ENCODE measurements at regions not wholly inside any gene's neighbourhood (a gene's known extent, or its start where the extent isn't known, plus 50 kb on each side); places are given as distances from the start of the nearest gene placed in this dataset.
"Not testable (repeated sequence)": the region's sequence is repeated elsewhere in the genome, so short reads cannot be mapped to it uniquely, and the experiment has no call there.

DNA sequence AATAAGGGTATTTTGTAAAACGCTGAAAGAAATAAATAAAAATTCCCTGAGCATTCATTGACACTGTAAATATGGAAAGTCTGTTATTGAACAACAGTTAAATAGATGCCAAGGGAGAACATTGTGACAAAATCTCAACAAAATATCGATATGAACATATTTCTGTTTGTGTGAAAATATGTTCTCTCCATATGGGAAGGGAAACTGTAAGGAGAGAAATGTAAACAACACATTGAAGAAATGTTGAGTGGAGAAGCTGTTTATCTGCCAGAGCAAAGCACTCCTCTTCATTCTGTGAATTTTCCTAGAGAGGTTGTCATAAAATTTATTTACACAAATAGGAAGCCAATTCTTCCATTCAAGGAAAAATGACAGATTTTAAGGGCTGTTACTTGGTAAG is 57.1 kb upstream of the EOMES start:
- no peak for DNase-seq

DNA sequence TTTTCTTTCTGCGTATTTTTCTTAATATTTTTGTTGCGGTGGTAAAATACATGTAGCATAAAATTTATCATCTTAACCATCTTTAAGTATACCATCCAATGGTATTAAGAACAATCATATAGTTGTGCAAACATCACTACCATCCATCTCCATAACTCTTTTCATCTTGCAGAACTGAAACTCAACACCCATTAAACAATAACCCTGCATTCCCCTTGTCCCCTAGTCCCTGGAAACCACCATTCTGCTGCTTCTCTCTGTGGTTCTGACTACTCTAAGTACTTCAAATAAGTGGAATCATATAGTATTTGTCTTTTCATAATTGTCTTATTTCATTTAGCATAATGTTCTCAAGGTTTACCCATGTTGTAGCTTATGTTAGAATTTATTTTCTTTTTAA is 67.3 kb upstream of the EOMES start:
- no peak for DNase-seq

DNA sequence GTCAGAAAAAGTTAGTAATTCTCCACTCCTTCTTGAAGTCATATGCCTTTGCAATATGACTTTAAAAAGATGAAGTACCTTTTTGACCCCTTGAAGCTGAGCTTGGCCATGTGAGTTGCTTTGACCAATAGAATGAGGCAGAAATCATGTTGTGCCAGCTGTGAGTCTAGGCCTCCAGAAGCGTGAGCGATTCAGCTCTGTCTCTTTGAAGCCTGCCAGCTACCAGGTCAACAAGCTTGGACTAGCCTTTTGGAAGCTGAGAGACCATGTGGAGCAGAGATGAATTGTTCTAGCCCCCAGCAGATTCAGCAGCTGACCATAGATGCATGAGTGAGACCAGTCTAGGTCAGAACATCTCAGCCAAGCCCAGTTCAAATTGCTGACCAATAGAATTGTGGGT is 69.8 kb upstream of the EOMES start:
- DNase-seq: no peak

GRCh38 chr3:27792869-27793268 is 70.7 kb upstream of the EOMES start:
- no peak for DNase-seq

- no peak for DNase-seq
Measured at GRCh38 chr3:27794211-27794610, 72.1 kb upstream of the EOMES start.

DNA sequence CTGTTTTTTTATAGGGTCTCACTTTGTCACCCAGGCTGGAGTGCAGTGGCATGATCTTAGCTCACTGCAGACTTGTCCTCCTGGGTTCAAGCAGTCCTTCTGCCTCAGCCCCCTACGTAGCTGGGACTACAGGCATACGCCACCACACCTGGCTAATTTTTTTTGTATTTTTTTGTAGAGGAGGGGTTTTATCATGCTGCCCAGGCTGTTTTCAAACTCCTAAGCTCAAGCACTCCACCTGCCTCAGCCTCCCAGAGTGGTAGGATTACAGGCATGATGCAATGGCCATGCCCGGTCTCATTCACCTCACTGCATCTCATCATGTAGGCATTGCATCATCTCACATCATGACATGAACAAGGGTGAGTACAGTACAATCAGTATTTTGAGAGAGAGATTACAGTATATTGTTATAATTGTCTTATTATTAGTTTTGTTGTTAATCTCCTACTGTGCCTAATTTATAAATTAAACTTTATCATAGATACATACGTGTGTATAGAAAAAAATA is 74.3 kb upstream of the EOMES start:
- DNase-seq: no peak

DNA sequence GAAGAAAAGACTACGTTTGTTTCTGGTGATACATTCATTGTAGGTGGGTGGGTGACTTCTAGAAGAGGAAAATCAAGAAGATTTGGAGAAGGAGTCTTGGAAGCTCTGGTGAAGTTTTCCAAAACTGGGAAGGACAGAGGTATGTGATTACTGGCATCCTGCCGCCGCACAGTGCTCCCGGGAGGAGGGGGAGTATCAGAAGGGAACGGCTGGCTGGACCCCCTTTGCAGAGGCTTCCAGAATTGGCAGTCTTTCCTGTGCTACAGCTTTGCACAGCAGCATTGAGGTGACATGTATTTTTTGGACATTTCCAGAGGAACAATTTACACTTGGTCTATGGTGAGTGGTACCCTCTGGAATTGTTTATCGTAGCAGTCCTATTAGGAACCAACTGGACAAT is 75.7 kb upstream of the EOMES start:
- no peak for DNase-seq

- DNase-seq: no peak
Measured at GRCh38 chr3:27800261-27800660, 78.1 kb upstream of the EOMES start.

GRCh38 chr3:27802425-27802824 is 80.3 kb upstream of the EOMES start:
- DNase-seq: no peak

- DNase-seq: no peak
Measured at GRCh38 chr3:27802849-27803248, 80.7 kb upstream of the EOMES start.

GRCh38 chr3:27805282-27805681 is 83.2 kb upstream of the EOMES start:
- no peak for DNase-seq

DNA sequence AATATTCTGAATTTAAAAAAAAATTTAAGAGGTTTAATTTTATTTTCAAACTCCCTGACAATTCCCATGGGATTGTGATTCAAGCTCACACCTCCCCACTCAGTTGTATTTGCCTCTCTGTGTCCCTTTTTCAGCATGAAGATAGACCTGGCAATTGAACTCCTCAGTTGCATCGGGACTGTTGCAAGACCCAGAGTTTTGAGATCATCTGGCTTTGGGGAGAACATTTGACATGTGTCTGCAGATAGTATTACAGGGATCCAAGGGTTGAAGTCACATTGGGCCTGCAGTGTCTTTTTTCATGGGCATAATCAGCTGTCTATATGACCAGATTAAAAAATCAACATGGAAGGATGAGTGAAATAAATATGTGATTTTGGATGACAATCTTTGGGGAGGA is 91.1 kb upstream of the EOMES start:
- DNase-seq: no peak

- DNase-seq: not testable (repeated sequence)
Measured at GRCh38 chr3:27821609-27822008, 99.5 kb upstream of the EOMES start.

DNA sequence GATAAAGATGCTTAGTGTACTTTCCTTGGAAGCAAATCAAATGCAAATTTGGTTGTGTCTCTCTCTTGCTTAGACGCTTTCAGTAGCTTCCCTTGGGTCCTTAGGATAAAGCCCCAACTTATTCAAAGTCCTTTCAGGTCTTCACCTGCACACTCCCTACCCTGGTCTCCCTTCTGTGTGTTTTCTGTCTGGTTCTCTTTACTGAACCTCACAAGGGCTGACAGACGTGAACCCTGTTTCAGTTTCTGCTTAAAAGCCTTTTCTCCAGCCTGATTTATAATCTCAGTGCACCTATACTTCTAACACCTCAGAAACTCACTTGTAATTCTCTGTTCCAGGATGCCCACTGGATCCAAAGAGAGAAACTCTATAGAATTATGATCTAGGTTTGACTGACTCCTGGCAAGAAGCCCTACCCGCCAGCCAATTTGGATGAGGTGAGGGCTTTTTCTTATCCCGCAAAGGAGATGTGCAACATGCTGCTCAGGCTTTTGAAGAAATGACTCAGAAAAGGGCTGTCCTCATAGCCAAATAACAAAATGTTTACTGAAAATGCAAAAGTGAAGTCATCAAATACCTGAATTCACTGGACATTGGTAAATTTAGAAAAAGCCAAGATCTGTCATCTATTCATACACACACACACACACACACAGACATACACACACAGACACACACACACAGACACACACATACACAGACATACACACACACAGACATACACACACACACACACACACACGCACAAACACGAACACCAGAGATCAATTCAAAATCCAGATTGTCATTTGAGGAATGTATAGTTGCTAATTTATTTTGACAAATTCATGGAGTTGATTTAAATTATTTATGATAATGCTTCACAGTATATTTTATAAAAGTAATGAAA is 102.4 kb upstream of the EOMES start:
- DNase-seq: no peak

GRCh38 chr3:27826448-27826847 is 104.3 kb upstream of the EOMES start:
- DNase-seq: no peak

GRCh38 chr3:27827041-27827440 is 104.9 kb upstream of the EOMES start:
- no peak for DNase-seq

DNA sequence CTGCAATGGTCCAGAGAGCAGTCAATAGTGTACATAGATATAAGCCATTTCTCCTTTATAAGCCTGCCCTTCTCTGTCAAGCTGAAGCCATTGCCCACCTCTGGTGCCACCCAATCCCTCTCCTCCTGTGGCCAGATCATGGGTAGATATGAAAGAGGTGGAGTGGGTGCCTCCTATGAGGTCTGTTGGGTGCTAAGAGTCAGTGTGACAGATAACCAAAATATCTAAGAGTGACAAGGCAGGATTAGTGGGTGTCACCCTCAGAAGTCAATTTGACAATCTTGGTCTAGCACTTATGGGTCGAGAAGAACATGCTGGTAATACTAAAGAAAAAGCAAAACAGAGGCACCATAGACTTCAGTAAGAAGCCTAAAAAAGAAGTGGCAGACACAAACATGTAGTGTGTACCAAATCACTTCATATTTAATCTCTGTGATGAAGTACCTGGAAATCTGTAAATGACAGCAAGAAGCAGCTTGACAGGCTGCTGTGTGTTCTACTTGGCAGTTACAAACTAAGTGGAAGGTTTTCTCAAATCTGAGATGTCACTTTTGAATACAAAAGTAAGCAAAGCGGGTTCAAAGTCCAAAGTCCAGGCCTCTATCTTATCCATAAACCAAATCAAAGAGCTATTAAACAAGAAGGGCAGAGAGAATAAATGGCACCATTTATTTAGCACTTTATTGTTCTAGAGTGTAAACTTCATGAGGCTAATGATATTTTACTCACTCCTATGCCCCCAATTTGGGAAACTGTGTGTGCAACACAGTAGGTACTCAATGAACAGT is 118.9 kb upstream of the EOMES start:
- DNase-seq: no peak

DNA sequence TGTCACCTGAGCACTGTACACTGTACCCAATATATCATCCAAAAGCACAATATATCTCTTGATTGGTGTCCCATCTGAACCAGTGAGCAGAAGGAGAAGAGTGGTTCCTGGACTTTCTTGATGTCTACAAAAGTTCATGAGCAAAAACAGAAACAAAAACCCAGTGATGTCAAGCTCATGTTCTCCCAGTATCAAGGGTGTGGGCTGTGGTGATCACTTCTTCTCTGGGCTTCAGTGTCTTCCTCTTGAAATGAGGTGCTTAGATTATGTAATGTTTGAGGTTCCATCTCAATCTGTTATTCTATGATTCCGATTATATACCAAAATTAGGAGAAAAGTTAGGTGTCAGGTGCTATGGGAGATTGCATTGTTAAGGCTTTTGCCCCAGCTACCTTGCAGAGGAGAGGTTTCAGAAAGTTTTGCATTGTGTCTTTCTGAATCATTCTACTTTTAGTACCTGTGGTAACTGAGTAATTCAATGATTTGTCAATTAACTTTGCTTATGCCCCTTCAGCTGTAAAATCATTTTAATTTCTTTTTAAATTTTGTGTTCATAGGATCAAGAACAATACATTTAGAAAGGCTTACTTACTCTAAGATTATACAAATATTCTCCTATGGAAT is 122.0 kb upstream of the EOMES start:
- DNase-seq: no peak

DNA sequence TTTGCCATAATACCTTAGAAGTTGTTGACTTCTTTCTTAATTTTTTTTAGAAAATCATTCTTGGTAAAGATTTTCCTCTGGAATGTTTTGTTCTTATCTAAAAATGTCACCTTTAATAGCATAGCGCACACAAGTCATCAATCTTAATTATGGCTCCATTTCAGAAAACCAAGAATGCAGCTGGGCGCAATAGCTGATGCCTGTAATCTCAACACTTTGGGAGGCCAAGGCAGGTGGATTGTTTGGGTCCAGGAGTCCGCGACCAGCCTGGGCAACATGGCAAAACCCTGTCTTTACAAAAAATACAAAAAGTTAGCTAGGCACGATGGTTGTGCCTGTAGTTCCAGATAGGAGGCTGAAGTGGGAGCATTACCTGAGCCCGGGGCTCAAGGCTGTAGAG is 125.6 kb upstream of the EOMES start:
- DNase-seq: no peak

DNA sequence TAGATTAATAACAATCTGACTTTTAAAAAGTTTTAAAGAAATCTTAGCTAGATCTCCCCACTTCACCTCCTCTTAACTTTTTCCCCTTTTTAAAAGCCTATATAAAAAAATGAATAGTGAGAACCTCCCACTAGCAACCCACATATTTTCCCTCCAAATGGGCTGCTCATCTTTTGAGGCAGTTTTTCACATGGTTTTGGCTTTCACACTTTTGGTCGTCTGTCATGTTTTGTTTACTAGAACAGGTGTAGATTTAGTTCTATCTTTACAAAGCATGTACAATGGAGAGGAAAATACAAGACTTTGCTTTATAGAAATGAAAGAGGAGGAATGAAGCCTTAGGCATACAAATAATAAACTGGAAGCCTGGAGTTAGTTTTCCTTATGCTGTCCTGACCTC is 126.7 kb upstream of the EOMES start:
- no peak for DNase-seq

DNA sequence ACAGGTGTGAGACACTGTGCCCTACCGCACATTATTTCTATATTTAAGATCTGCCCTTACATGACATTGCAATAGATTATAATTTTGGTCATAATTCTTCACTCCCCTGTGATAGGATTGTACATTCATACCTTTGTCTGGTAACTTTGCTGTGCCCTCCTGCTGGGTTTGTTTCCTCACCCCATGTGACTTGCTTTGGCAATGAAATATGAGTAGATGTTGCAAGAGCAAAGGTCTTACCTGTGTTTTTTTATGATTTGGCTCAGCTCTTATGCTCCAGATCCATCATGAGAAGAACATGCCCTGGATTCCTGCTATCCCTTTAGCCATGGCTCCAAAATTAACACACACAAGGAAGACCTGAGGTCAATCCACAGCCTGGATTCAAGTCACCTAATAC is 137.7 kb upstream of the EOMES start:
- no peak for DNase-seq

GRCh38 chr3:27861046-27862036 is 139.2 kb upstream of the EOMES start:
- no peak for DNase-seq
